SK-MEL-5 (cell line): ENCODE measurements at regions not wholly inside any gene's neighbourhood (a gene's known extent, or its start where the extent isn't known, plus 50 kb on each side); places are given as distances from the start of the nearest gene placed in this dataset.

Experiments used
- DNase-seq: peaks from one replicate; pipeline ENCODE4 v3.0.0-alpha.2; 2016; ENCODE audit warnings: low read depth, low spot score
- in situ Hi-C: cut with HindIII; loops from 2 replicates; pipeline ENCODE4 v1.10.0; 2016; ENCODE audit warnings: low sequenced_read_pairs, high pct_unique_total_duplicates, low pct_unique_long_range_greater_than_20kb
- small RNA-seq, 2 experiments: library from RNA; depleted of rRNA; stranded (forward); fragments of <200 nt; gene quantifications; one replicate each; pipeline ENCODE3, GENCODE V24; 2014

- no peak for DNase-seq
Measured at GRCh38 chr12:45102818-45103217, 51.9 kb upstream of the DBX2 start.

GRCh38 chr12:45105996-45106395 is 55.1 kb upstream of the DBX2 start:
- in situ Hi-C loops, result no loop called here
- no peak for DNase-seq

More at GRCh38 chr12:45102818-45103217, 51.9 kb upstream of the DBX2 start:
- in situ Hi-C loops, result no loop called here

- no peak for DNase-seq
- in situ Hi-C loops, result no loop called here
Measured at GRCh38 chr12:45112306-45112705, 61.4 kb upstream of the DBX2 start.

DNA sequence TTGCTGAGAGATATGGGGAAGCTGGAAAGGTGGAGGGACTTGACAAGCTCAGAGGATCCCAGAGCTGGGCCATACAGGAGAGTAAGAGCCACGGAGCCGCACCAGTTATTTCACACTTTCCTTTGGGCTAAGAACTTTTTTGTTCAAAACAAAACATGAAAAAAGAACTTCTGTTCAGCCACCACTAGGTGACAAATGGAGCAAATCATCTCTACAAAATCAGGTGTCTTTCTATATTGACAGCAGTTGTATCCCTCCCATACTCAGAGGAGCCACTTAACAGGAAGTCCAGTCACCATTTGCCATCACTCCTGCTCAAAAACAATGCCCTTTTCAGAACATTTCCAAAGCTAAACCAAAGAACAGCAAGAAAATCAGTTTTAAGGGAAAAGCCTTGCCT is 70.3 kb upstream of the DBX2 start:
- in situ Hi-C loops, result no loop called here
- peak; percentile 15 for DNase-seq

GRCh38 chr12:45122768-45123380 is 72.0 kb upstream of the DBX2 start:
- in situ Hi-C loops, result no loop called here

DNA sequence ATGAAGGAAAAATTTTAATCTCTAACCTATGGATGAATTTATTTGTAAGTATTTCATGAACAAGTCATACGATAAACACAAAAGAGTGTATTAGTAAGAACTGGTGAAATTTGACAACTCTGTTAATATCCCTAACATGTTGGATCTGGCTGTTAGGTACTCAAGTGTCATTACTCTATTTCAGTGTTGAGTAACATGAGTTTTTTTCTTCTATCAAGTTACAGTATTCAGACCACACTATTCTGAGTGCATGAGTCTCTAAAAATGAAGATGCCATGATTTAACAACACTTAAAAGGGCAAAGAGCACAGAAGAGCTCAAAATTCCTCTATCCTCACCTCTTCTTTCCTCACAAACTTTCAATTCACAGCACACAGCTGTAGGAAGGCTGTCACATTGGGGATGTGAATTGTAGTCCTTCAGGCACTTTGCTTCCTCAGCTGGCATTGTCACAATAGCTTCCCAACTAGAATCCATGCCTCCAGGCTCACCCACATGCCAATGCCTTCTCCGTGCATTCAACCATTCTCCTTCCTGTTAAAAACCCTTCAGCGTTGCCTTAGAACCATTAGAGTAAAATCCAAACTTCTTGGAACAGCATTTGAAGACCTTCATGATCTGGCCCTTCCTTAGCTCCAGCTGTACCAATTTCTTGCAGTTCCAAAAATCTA is 73.7 kb upstream of the DBX2 start:
- in situ Hi-C loops, result no loop called here
- no peak for DNase-seq

More at GRCh38 chr12:45122768-45123380, 72.0 kb upstream of the DBX2 start:
- peak; percentile 70 for DNase-seq

DNA sequence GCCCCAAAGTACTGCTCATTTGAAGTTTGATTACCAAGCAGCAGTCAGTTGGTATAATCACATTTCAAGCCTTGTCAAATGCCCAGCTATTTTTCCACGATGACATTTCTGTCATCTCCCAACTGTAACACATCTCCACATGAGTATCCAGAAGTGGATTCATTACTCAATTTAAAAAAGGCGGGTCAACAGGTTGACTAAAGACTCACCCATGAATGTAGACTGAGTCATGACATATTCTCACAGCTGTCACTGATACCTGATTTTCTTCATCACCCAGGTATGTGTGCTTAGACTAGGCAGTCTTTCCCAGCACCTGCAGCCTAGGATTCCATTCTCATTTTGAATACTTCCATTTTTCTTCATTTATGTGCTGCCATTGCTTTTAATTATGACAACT is 75.1 kb upstream of the DBX2 start:
- DNase-seq, result no peak
- in situ Hi-C loops, result no loop called here

DNA sequence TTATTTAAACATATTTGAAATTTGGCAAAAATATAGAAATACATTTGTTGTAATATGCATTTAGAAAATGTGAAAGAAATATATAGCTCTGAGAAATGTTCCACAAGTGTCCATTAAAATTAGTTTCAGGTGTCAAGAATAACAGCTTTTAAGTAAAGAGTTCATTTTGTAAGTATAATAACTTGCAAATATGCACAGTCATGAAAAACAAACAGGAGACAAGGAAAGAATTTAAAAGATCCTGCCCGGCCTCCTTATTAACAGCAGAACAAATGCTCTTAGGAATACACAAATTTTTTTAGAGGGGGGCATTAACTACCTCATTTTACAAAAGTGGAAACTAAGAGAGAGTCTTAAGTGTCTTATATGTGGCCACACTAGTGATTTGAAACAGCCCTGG is 77.7 kb upstream of the DBX2 start:
- DNase-seq, result no peak
- in situ Hi-C loops, result no loop called here

GRCh38 chr12:45130881-45131281 is 80.0 kb upstream of the DBX2 start:
- in situ Hi-C loops, result no loop called here
- peak; percentile 75 for DNase-seq

- DNase-seq, result no peak
- in situ Hi-C loops, result no loop called here
Measured at GRCh38 chr12:45131506-45131905, 80.6 kb upstream of the DBX2 start.

GRCh38 chr12:45138609-45139008 is 77.3 kb upstream of the ANO6 start:
- in situ Hi-C loops, result no loop called here
- no peak for DNase-seq

GRCh38 chr12:45148006-45148405 is 67.9 kb upstream of the ANO6 start:
- in situ Hi-C loops, result no loop called here
- no peak for DNase-seq

GRCh38 chr12:45148619-45149018 is 67.3 kb upstream of the ANO6 start:
- in situ Hi-C loops, result no loop called here
- no peak for DNase-seq

- in situ Hi-C loops, result no loop called here
- DNase-seq, result no peak
Measured at GRCh38 chr12:45165284-45165683, 50.6 kb upstream of the ANO6 start.

DNA sequence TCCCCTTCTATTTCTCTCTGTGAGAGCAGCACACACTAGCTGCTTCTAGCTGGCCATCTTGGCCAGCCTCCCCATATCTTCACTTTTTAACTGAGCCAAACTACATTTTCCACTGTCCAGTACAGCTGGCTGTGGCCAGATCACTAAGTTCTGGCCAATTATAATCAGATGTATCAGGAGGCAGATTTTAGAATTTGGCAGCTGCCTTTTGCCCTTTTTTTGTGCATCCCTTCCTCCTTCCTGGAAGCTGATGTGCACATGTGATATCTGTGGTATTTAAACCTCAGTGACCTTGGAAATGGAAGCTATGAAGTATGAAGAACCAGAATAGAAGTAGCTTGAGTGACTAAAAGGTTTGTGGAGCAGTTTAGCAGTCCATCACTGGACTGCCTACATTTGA is 49.8 kb upstream of the ANO6 start:
- in situ Hi-C loops, result no loop called here
- no peak for DNase-seq

Small RNA genes in the stretch of these regions (small RNA-seq; reads per million reads assigned to genes)
- 0 to 0.05 reads per million in 2 experiments for gene RNA5SP361
